ENCODE measurements at regions not wholly inside any gene's neighbourhood (a gene's known extent, or its start where the extent isn't known, plus 50 kb on each side); places are given as distances from the start of the nearest gene placed in this dataset.

GRCh38 chr5:125612181-125612721 is 811.0 kb upstream of the GRAMD2B start:
- TF ChIP-seq CTCF (IDR thresholded peaks at IDR 0.05) (no peak), POLR2A (IDR thresholded peaks at IDR 0.05) (no peak)
